Common myeloid progenitor, CD34-positive (primary cell): ENCODE measurements at regions not wholly inside any gene's neighbourhood (a gene's known extent, or its start where the extent isn't known, plus 50 kb on each side); places are given as distances from the start of the nearest gene placed in this dataset.
A peak's percentile ranks its signal among the peaks of the same experiment; 100 is the strongest.

ENCODE experiments used
- CTCF ChIA-PET: fragments of 350-600 bp; sonication (Branson Sonifier 250); formaldehyde crosslinking; loops from one replicate; lab custom pipeline; 2021; ENCODE audit warnings: antibody characterized with exemption; lab: Charles Lee
- POLR2A ChIA-PET: fragments of 350-600 bp; sonication (Branson Sonifier 250); formaldehyde crosslinking; loops from one replicate; lab custom pipeline; 2021; ENCODE audit warnings: antibody characterized with exemption; lab: Charles Lee
- DNase-seq, 3 donors: peaks; one replicate each; pipeline versions ENCODE4 v3.0.0 to v3.0.0-alpha.2; 2013
- H3K27ac ChIP-seq, 2 experiments: 1 replicate in 1 of 2; 2 replicates in 1 of 2; pipeline ENCODE4 v1.7.0; 2013; ENCODE audit warnings: inconsistent platforms in 2 of 2, low read length in 2 of 2, mild to moderate bottlenecking in 2 of 2, low read depth in 1 of 2, moderate library complexity in 1 of 2; ENCODE audit not compliant: severe bottlenecking in 2 of 2, insufficient read depth in 1 of 2, poor library complexity in 1 of 2
- H3K27me3 ChIP-seq, 5 experiments: replicated peaks in 2 of 5; 1 replicate in 3 of 5; 2 replicates in 2 of 5; pipeline versions ENCODE4 v1.6.1 to v1.7.0; 2013; ENCODE audit warnings: low read length in 4 of 5, mild to moderate bottlenecking in 2 of 5, moderate library complexity in 2 of 5, inconsistent platforms in 1 of 5; ENCODE audit not compliant: insufficient read depth in 5 of 5, control insufficient read depth in 4 of 5
- H3K36me3 ChIP-seq, 4 experiments: 1 replicate in 2 of 4; 2 replicates in 2 of 4; pipeline versions ENCODE4 v1.6.1 to v1.7.0; 2013; ENCODE audit warnings: low read length in 3 of 4, control low read depth in 1 of 4, mild to moderate bottlenecking in 1 of 4; ENCODE audit not compliant: control insufficient read depth in 4 of 4, insufficient read depth in 4 of 4
- H3K4me1 ChIP-seq, 4 experiments: 1 replicate in 3 of 4; 2 replicates in 1 of 4; pipeline versions ENCODE4 v1.6.1 to v1.7.1; 2013; ENCODE audit warnings: low read length in 3 of 4, mild to moderate bottlenecking in 3 of 4, control low read depth in 1 of 4, inconsistent platforms in 1 of 4, moderate library complexity in 1 of 4; ENCODE audit not compliant: control insufficient read depth in 4 of 4, insufficient read depth in 4 of 4; ENCODE audit errors: control extremely low read depth in 1 of 4
- H3K4me3 ChIP-seq, 7 experiments: 1 replicate in 4 of 7; 2 replicates in 3 of 7; pipeline versions ENCODE4 v1.5.1 to v1.7.0; 2013; ENCODE audit warnings: mild to moderate bottlenecking in 7 of 7, low read length in 6 of 7, moderate library complexity in 6 of 7, inconsistent platforms in 2 of 7, low read depth in 2 of 7, control low read depth in 1 of 7; ENCODE audit not compliant: insufficient read depth in 4 of 7, control insufficient read depth in 1 of 7; ENCODE audit errors: extremely low read depth in 1 of 7
- H3K9me3 ChIP-seq, 5 experiments: 1 replicate in 4 of 5; 2 replicates in 1 of 5; pipeline versions ENCODE4 v1.6.1 to v1.7.1; 2013; ENCODE audit warnings: low read length in 4 of 5, mild to moderate bottlenecking in 2 of 5, inconsistent platforms in 1 of 5, low read depth in 1 of 5, moderate library complexity in 1 of 5; ENCODE audit not compliant: control insufficient read depth in 4 of 5, insufficient read depth in 2 of 5; ENCODE audit errors: control extremely low read depth in 1 of 5
- WGBS: methylation state at CpG from one replicate; pipeline ENCODE4 v1.1.5; 2013; ENCODE audit not compliant: insufficient coverage; 5-methylcytosine and 5-hydroxymethylcytosine counted together

GRCh38 chr10:104546336-104546735 is 94.8 kb upstream of the SORCS3 start:
- Histone ChIP-seq H3K27me3 (peaks cover 0 to 1% (median 0%) of the 10 kb centered on the region in 5 experiments), H3K4me1 (no peaks in the 10 kb centered on the region), H3K27ac (no peak overlapping the region), H3K36me3 (no peaks in the 10 kb centered on the region), H3K9me3 (peaks cover 0 to 4% (median 0%) of the 10 kb centered on the region in 5 experiments), H3K4me3 (no peak overlapping the region)
- ChIA-PET POLR2A (no interaction called here), CTCF (interaction anchor here (1.0 to 1.4 kb wide), 4 partner anchors 10 to 143 kb away, joined by 3 to 7 read pairs (median 4); no protein-coding TSS in a partner anchor)
- DNase-seq: no peak
- WGBS: 100% methylated on average over 2 of the region's 4 CpGs

- Histone ChIP-seq H3K27me3 (peaks cover 0 to 1% (median 0%) of the 10 kb centered on the region in 5 experiments), H3K4me3 (no peak overlapping the region), H3K4me1 (no peaks in the 10 kb centered on the region), H3K27ac (no peak overlapping the region), H3K36me3 (no peaks in the 10 kb centered on the region), H3K9me3 (peaks cover 0 to 4% (median 0%) of the 10 kb centered on the region in 5 experiments)
- ChIA-PET POLR2A (interaction anchor here (0.7 to 1.5 kb wide), 2 partner anchors 11 to 44 kb away, joined by 3 read pairs; no protein-coding TSS in a partner anchor), CTCF (interaction anchor here (1.0 to 1.4 kb wide), 4 partner anchors 9 to 144 kb away, joined by 3 to 7 read pairs (median 4); no protein-coding TSS in a partner anchor)
- DNase-seq: peak; percentile 5 to 19 (median 17)
- 87% methylated on average over 3 of the region's 3 CpGs for WGBS
Measured at GRCh38 chr10:104546756-104547155, 94.3 kb upstream of the SORCS3 start.

- no peak for DNase-seq
- CTCF ChIA-PET: interaction anchor here (0.9 kb wide), 1 partner anchor 18 kb away, joined by 3 read pairs; no protein-coding TSS in a partner anchor
- no peak overlapping the region for H3K4me3 ChIP-seq
- no peaks in the 10 kb centered on the region for H3K4me1 ChIP-seq
- peaks cover 0 to 4% (median 0%) of the 10 kb centered on the region in 5 experiments for H3K9me3 ChIP-seq
- H3K27me3 ChIP-seq: peaks cover 0 to 1% (median 0%) of the 10 kb centered on the region in 5 experiments
- 72% methylated on average over 2 of the region's 2 CpGs for WGBS
- POLR2A ChIA-PET: interaction anchor here (0.5 to 1.5 kb wide), 2 partner anchors 9 to 305 kb away, joined by 3 to 4 read pairs; no protein-coding TSS in a partner anchor
- no peak overlapping the region for H3K27ac ChIP-seq
- no peaks in the 10 kb centered on the region for H3K36me3 ChIP-seq
Measured at GRCh38 chr10:104548090-104548489, 93.0 kb upstream of the SORCS3 start.

- 94% methylated on average over 2 of the region's 2 CpGs for WGBS
- Histone ChIP-seq H3K4me3 (no peak overlapping the region), H3K27me3 (peaks cover 0 to 4% (median 0%) of the 10 kb centered on the region in 5 experiments), H3K36me3 (no peaks in the 10 kb centered on the region), H3K9me3 (no peaks in the 10 kb centered on the region), H3K4me1 (no peaks in the 10 kb centered on the region), H3K27ac (no peak overlapping the region)
- POLR2A ChIA-PET: interaction anchor here (1.5 kb wide), 1 partner anchor 9 kb away, joined by 3 read pairs; no protein-coding TSS in a partner anchor
- CTCF ChIA-PET: interaction anchor here (1.0 to 1.3 kb wide), 2 partner anchors 10 to 155 kb away, joined by 3 read pairs; no protein-coding TSS in a partner anchor
- no peak for DNase-seq
Measured at GRCh38 chr10:104556831-104557230, 84.3 kb upstream of the SORCS3 start.

- POLR2A ChIA-PET: interaction anchor here (1.5 kb wide), 1 partner anchor 10 kb away, joined by 3 read pairs; no protein-coding TSS in a partner anchor
- H3K9me3 ChIP-seq: no peaks in the 10 kb centered on the region
- no peak for DNase-seq
- H3K4me1 ChIP-seq: no peaks in the 10 kb centered on the region
- no peaks in the 10 kb centered on the region for H3K36me3 ChIP-seq
- H3K27me3 ChIP-seq: peaks cover 0 to 4% (median 0%) of the 10 kb centered on the region in 5 experiments
- H3K4me3 ChIP-seq: no peak overlapping the region
- H3K27ac ChIP-seq: no peak overlapping the region
- CTCF ChIA-PET: interaction anchor here (1.8 kb wide), 1 partner anchor 151 kb away, joined by 5 read pairs; no protein-coding TSS in a partner anchor
- 100% methylated on average over 2 of the region's 6 CpGs for WGBS
Measured at GRCh38 chr10:104557966-104558365, 83.1 kb upstream of the SORCS3 start.

GRCh38 chr10:104559935-104560334 is 81.2 kb upstream of the SORCS3 start:
- no peak overlapping the region for H3K27ac ChIP-seq
- H3K4me3 ChIP-seq: no peak overlapping the region
- WGBS: 89% methylated on average over 2 of the region's 5 CpGs
- no peaks in the 10 kb centered on the region for H3K9me3 ChIP-seq
- H3K27me3 ChIP-seq: peaks cover 0 to 2% (median 0%) of the 10 kb centered on the region in 5 experiments
- ChIA-PET CTCF (interaction anchor here (1.3 kb wide), 1 partner anchor 11 kb away, joined by 5 read pairs; no protein-coding TSS in a partner anchor), POLR2A (no interaction called here)
- H3K36me3 ChIP-seq: no peaks in the 10 kb centered on the region
- no peaks in the 10 kb centered on the region for H3K4me1 ChIP-seq
- no peak for DNase-seq

GRCh38 chr10:104563051-104563450 is 78.0 kb upstream of the SORCS3 start:
- CTCF ChIA-PET: interaction anchor here (1.1 kb wide), 1 partner anchor 18 kb away, joined by 3 read pairs; no protein-coding TSS in a partner anchor
- peaks cover 0 to 2% (median 0%) of the 10 kb centered on the region in 5 experiments for H3K27me3 ChIP-seq
- H3K36me3 ChIP-seq: no peaks in the 10 kb centered on the region
- H3K27ac ChIP-seq: no peak overlapping the region
- DNase-seq: no peak
- H3K4me1 ChIP-seq: no peaks in the 10 kb centered on the region
- no peak overlapping the region for H3K4me3 ChIP-seq
- peaks cover 0 to 7% (median 0%) of the 10 kb centered on the region in 5 experiments for H3K9me3 ChIP-seq
- no CpG with 5 or more reads among the region's 1 CpG for WGBS
- POLR2A ChIA-PET: no interaction called here
